ENCODE measurements at regions not wholly inside any gene's neighbourhood (a gene's known extent, or its start where the extent isn't known, plus 50 kb on each side); places are given as distances from the start of the nearest gene placed in this dataset.
A peak's percentile ranks its signal among the peaks of the same experiment; 100 is the strongest.

- in situ Hi-C loops (cut with HindIII; ENCODE audit: low pct_ligation_motif_present, low sequenced_read_pairs) = no loop called here
- H3K36me3 ChIP-seq (replicated peaks) = no peaks in the 10 kb centered on the region
- H3K27ac ChIP-seq = no peak overlapping the region
- H3K27me3 ChIP-seq (replicated peaks) = no peaks in the 10 kb centered on the region
- H3K4me3 ChIP-seq (ENCODE audit: low read depth, low read length) = no peak overlapping the region
- no peak for DNase-seq
- TF ChIP-seq, protein P1, sequence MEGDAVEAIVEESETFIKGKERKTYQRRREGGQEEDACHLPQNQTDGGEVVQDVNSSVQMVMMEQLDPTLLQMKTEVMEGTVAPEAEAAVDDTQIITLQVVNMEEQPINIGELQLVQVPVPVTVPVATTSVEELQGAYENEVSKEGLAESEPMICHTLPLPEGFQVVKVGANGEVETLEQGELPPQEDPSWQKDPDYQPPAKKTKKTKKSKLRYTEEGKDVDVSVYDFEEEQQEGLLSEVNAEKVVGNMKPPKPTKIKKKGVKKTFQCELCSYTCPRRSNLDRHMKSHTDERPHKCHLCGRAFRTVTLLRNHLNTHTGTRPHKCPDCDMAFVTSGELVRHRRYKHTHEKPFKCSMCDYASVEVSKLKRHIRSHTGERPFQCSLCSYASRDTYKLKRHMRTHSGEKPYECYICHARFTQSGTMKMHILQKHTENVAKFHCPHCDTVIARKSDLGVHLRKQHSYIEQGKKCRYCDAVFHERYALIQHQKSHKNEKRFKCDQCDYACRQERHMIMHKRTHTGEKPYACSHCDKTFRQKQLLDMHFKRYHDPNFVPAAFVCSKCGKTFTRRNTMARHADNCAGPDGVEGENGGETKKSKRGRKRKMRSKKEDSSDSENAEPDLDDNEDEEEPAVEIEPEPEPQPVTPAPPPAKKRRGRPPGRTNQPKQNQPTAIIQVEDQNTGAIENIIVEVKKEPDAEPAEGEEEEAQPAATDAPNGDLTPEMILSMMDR (IDR thresholded peaks at IDR 0.05; ENCODE audit: low read depth, low read length, missing control alignments) = no peak
These were observed 407.6 kb downstream of the PTPRU start for GRCh38 chr1:29643838-29644440.

GRCh38 chr1:29643281-29643680, 407.0 kb downstream of the PTPRU start:
- in situ Hi-C loops (cut with HindIII; ENCODE audit: low pct_ligation_motif_present, low sequenced_read_pairs) = no loop called here
- Histone ChIP-seq H3K27ac (no peak overlapping the region), H3K27me3 (replicated peaks) (no peaks in the 10 kb centered on the region), H3K4me3 (ENCODE audit: low read depth, low read length) (no peak overlapping the region), H3K36me3 (replicated peaks) (no peaks in the 10 kb centered on the region)
- TF ChIP-seq, protein P1 (IDR thresholded peaks at IDR 0.05; ENCODE audit: low read depth, low read length, missing control alignments) = no peak
- no peak for DNase-seq

DNA sequence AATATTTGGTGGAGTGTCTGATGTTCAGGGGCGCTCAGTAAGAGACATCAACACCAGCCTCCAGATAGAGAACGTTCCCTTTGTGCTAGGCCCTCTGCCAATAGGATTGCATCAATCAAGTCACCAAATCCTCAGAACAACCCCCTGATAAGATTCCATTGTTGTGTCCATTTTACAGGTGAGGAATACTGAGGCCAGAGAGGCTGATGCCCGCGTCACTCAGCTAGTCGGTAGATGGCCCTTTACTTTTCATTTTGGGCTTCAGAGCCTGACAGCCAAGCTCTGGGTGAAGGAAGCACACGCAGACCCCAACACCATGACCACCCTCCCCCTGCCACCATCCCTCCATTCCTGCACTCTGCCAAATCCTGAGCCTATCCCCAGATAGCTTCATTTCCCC, 406.2 kb downstream of the PTPRU start:
- Histone ChIP-seq H3K27ac (no peak overlapping the region), H3K4me3 (ENCODE audit: low read depth, low read length) (no peak overlapping the region), H3K36me3 (replicated peaks) (no peaks in the 10 kb centered on the region), H3K27me3 (replicated peaks) (no peaks in the 10 kb centered on the region)
- in situ Hi-C loops (cut with HindIII; ENCODE audit: low pct_ligation_motif_present, low sequenced_read_pairs) = no loop called here
- no peak for DNase-seq
- TF ChIP-seq, protein P1 (IDR thresholded peaks at IDR 0.05; ENCODE audit: low read depth, low read length, missing control alignments) = no peak

GRCh38 chr1:29641921-29642320, 405.6 kb downstream of the PTPRU start:
- no peak for DNase-seq
- no peak overlapping the region for H3K27ac ChIP-seq
- no peaks in the 10 kb centered on the region for H3K36me3 ChIP-seq (replicated peaks)
- TF ChIP-seq, protein P1 (IDR thresholded peaks at IDR 0.05; ENCODE audit: low read depth, low read length, missing control alignments) = no peak
- H3K27me3 ChIP-seq (replicated peaks) = no peaks in the 10 kb centered on the region
- no peak overlapping the region for H3K4me3 ChIP-seq (ENCODE audit: low read depth, low read length)
- in situ Hi-C loops (cut with HindIII; ENCODE audit: low pct_ligation_motif_present, low sequenced_read_pairs) = no loop called here

DNA sequence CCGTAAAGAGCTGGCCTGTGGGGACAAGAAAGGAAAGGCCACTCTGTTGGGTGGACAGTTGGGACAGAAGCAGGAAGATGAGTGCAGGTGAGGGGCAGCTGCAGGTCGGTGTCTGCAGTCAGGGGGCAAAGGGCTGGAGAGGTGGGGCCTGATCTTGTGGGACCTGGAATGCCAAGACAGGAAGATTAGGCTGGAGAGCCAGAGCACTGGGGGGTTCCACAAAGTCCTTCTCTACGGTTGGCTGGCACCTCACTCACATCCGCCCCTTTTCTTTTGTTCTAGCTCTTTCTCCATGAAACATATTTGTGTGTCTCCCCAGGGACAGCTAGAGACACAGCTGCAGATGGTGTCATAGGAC, 404.1 kb downstream of the PTPRU start:
- no peaks in the 10 kb centered on the region for H3K36me3 ChIP-seq (replicated peaks)
- TF ChIP-seq, protein P1 (IDR thresholded peaks at IDR 0.05; ENCODE audit: low read depth, low read length, missing control alignments) = no peak
- in situ Hi-C loops (cut with HindIII; ENCODE audit: low pct_ligation_motif_present, low sequenced_read_pairs) = no loop called here
- H3K27ac ChIP-seq = no peak overlapping the region
- H3K4me3 ChIP-seq (ENCODE audit: low read depth, low read length) = no peak overlapping the region
- no peak for DNase-seq
- no peaks in the 10 kb centered on the region for H3K27me3 ChIP-seq (replicated peaks)

GRCh38 chr1:29639741-29640427, 403.6 kb downstream of the PTPRU start:
- in situ Hi-C loops (cut with HindIII; ENCODE audit: low pct_ligation_motif_present, low sequenced_read_pairs) = no loop called here
- peak; percentile 48 for DNase-seq
- TF ChIP-seq, protein P1 (IDR thresholded peaks at IDR 0.05; ENCODE audit: low read depth, low read length, missing control alignments) = no peak
- Histone ChIP-seq H3K27ac (no peak overlapping the region), H3K36me3 (replicated peaks) (no peaks in the 10 kb centered on the region), H3K27me3 (replicated peaks) (no peaks in the 10 kb centered on the region), H3K4me3 (ENCODE audit: low read depth, low read length) (no peak overlapping the region)
